Gastroesophageal sphincter (tissue), 3 donors: ENCODE measurements at regions not wholly inside any gene's neighbourhood (a gene's known extent, or its start where the extent isn't known, plus 50 kb on each side); places are given as distances from the start of the nearest gene placed in this dataset.

ENCODE experiments used
- POLR2A ChIP-seq, 2 donors: fragments of 450-650 bp; IDR thresholded peaks; one replicate each; pipeline ENCODE4 v1.6.1; 2017; ENCODE audit warnings: antibody characterized with exemption in 2 of 2, mild to moderate bottlenecking in 2 of 2, moderate library complexity in 1 of 2
- POLR2AphosphoS5 ChIP-seq: sonication (generic); formaldehyde crosslinking; IDR thresholded peaks from one replicate; pipeline ENCODE4 v1.6.1; 2017; ENCODE audit warnings: antibody characterized with exemption
- TF ChIP-seq, protein P1 (sequence below), 4 experiments: fragments of 200-600 bp in 2 of 4; fragments of 450-650 bp in 2 of 4; sonication (generic) in 1 of 4; IDR thresholded peaks; one replicate each; pipeline ENCODE4 v1.5.1; 2017 to 2019; ENCODE audit warnings: antibody characterized with exemption in 4 of 4, mild to moderate bottlenecking in 2 of 4, moderate library complexity in 2 of 4

DNA sequence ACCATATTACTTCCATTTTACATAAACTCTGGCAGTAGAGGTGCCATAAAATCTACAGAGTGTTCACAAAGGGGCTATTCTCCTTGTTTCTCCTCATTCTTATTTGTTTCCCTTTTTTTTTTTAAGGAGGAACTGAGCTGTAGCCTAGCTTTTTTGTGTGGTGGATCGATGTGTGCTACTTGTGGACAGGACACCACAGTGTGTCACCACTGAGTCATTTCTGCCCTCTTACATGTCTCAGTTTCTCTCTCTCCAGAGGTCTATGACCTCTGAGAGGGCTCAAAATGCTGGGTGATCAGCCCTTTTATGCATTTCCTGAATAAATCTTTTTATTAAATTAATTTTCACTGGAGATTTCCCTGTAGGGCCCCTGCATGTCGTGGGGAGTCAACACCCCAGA, 370.2 kb downstream of the ADGRD1 start:
- TF ChIP-seq POLR2A (IDR thresholded peaks at IDR 0.05) (no peak), POLR2AphosphoS5 (no peak)
- TF ChIP-seq, protein P1, sequence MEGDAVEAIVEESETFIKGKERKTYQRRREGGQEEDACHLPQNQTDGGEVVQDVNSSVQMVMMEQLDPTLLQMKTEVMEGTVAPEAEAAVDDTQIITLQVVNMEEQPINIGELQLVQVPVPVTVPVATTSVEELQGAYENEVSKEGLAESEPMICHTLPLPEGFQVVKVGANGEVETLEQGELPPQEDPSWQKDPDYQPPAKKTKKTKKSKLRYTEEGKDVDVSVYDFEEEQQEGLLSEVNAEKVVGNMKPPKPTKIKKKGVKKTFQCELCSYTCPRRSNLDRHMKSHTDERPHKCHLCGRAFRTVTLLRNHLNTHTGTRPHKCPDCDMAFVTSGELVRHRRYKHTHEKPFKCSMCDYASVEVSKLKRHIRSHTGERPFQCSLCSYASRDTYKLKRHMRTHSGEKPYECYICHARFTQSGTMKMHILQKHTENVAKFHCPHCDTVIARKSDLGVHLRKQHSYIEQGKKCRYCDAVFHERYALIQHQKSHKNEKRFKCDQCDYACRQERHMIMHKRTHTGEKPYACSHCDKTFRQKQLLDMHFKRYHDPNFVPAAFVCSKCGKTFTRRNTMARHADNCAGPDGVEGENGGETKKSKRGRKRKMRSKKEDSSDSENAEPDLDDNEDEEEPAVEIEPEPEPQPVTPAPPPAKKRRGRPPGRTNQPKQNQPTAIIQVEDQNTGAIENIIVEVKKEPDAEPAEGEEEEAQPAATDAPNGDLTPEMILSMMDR (IDR thresholded peaks at IDR 0.05): no peak
